ENCODE measurements at regions not wholly inside any gene's neighbourhood (a gene's known extent, or its start where the extent isn't known, plus 50 kb on each side); places are given as distances from the start of the nearest gene placed in this dataset.

DNA sequence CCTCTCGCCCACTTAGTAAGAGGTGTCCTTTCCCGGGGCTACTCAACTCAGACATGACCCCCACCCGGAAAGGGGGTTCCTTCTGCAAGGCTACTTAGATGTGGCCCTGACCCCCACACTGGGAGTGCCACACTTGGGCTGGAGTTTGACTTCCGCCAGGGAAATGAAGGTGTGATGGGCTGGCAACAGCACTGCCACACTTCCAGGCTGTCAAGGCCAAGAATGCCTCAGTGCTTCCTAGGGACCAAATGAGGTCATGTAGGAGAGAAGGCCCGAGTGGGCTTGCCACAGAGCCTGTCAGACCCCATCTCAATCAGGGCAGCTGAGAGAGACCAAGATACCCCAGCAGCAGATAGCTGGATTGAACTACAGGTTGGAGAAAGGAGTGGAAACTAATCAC is 55.5 kb downstream of the DRD1 start:
- CTCF ChIA-PET, result no interaction called here
- POLR2A ChIA-PET, result no interaction called here
- ATAC-seq, result no peak
- no peak overlapping the region for H3K4me3 Mint-ChIP-seq
- intact Hi-C loops (cut with DNase I, micrococcal nuclease), result no loop called here
- H3K27me3 Mint-ChIP-seq, result peaks cover 9% of the 10 kb centered on the region
- no peaks in the 10 kb centered on the region for H3K9me3 Mint-ChIP-seq (ENCODE audit: low read depth)
- no peaks in the 10 kb centered on the region for H3K36me3 Mint-ChIP-seq (ENCODE audit: low read depth)
- H3K27ac Mint-ChIP-seq, result no peak overlapping the region
- DNase-seq, result no peak
- H3K4me1 Mint-ChIP-seq, result no peaks in the 10 kb centered on the region

GRCh38 chr5:175387144-175387543 is 56.8 kb downstream of the DRD1 start:
- Mint-ChIP-seq H3K27me3 (peaks cover 11% of the 10 kb centered on the region), H3K27ac (no peak overlapping the region), H3K4me3 (no peak overlapping the region), H3K4me1 (no peaks in the 10 kb centered on the region), H3K9me3 (ENCODE audit: low read depth) (no peaks in the 10 kb centered on the region), H3K36me3 (ENCODE audit: low read depth) (no peaks in the 10 kb centered on the region)
- intact Hi-C loops (cut with DNase I, micrococcal nuclease), result no loop called here
- DNase-seq (no peak), ATAC-seq (no peak)
- ChIA-PET POLR2A (no interaction called here), CTCF (interaction anchor here (0.6 kb wide), 1 partner anchor 349 kb away, joined by 3 read pairs; no protein-coding TSS in a partner anchor)

DNA sequence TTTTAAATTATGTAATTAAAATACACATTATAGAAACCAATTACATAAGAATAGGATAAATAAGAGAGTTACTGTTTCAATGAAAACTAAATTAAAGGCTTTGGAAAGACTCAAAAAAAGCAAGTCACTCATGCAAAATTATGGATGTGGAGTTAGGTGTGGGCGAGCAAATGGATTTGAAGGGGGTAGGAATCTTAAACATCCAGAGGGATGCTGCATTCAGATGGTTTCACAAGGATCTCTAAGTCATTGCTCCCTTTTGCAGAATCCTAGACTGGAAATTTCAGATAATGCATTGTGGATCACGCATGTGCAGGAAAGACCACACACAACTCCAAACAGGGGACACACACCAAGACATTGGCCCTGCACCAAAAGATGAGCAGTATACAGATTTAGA is 57.5 kb downstream of the DRD1 start:
- ATAC-seq, result no peak
- H3K27me3 Mint-ChIP-seq, result peaks cover 11% of the 10 kb centered on the region
- intact Hi-C loops (cut with DNase I, micrococcal nuclease), result no loop called here
- no peak overlapping the region for H3K4me3 Mint-ChIP-seq
- no peak for DNase-seq
- ChIA-PET POLR2A (no interaction called here), CTCF (no interaction called here)
- no peaks in the 10 kb centered on the region for H3K36me3 Mint-ChIP-seq (ENCODE audit: low read depth)
- no peaks in the 10 kb centered on the region for H3K4me1 Mint-ChIP-seq
- H3K9me3 Mint-ChIP-seq (ENCODE audit: low read depth), result no peaks in the 10 kb centered on the region
- no peak overlapping the region for H3K27ac Mint-ChIP-seq

DNA sequence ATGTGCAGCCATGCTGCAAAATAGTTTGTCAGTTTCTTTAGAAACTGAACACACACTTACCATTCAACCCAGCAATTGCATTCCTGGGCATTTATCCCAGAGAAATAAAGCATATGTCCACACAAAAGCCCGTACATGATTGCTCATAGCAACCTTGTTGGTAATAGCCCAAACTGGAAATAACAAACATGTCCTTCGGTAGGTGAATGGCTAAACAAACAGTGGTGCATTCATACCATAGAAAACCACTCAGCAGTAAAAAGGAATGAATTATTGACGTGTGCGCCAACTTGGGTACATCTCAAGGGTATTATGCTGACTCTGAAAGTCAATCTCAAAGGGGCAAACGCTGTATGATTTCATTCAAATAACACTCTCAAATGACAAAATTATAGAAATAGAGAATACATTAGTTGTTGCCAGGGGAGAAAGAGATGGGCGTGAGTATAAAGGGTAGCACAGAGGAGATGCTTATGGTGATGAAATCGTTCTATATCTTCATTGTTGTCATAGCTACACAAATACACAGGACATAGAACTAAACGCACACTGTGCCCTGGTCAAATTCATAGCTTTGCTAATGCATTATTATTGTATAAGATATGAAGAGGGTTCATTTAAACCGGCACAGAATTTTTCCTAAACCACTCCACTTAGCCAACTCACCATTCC is 58.2 kb downstream of the DRD1 start:
- Mint-ChIP-seq H3K9me3 (ENCODE audit: low read depth) (no peaks in the 10 kb centered on the region), H3K36me3 (ENCODE audit: low read depth) (no peaks in the 10 kb centered on the region), H3K4me1 (no peaks in the 10 kb centered on the region), H3K27ac (no peak overlapping the region), H3K27me3 (peaks cover 15% of the 10 kb centered on the region), H3K4me3 (no peak overlapping the region)
- DNase-seq (no peak), ATAC-seq (no peak)
- ChIA-PET POLR2A (no interaction called here), CTCF (no interaction called here)
- intact Hi-C loops (cut with DNase I, micrococcal nuclease), result no loop called here

DNA sequence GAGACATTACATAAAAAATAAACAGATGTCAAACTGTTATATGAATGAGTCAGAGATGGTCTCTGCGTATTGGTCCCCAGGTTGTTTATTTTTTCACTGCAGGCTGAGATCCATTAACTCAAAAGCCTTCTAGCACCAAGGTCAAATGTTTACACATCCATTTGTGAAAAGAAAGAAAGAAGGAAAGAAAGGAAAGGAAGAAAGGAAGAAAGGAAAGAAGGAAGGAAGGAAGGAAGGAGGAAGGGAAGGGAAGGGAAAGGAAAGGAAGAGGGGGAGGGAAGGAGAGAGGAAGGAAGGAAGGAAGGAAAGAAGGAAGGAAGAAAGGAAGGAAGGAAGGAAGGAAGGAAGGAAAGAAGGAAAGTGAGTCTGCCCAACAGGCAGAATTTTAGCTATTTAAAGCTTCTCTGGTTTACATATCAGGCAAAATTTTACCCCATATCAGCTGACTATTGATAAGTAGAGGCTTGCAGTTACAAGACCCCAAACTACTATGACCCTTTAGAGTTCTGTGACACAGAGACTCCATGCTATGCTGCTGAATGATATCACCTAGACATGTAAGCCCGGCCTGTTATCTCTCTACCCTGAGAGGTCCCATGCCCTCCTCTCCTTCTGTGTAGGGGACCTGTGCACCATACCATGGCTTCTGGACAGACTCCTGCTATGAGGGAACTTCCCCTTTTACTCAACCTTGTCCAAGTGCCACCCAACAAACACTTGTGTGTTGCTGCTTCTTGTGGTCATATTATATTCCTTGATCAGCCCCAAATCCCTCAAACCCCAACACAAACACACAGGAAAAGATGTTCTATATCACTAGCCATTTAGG is 59.0 kb downstream of the DRD1 start:
- H3K27ac Mint-ChIP-seq, result no peak overlapping the region
- ChIA-PET CTCF (no interaction called here), POLR2A (no interaction called here)
- peaks cover 15% of the 10 kb centered on the region for H3K27me3 Mint-ChIP-seq
- no peaks in the 10 kb centered on the region for H3K4me1 Mint-ChIP-seq
- no peak for DNase-seq
- H3K4me3 Mint-ChIP-seq, result no peak overlapping the region
- ATAC-seq, result no peak
- no peaks in the 10 kb centered on the region for H3K36me3 Mint-ChIP-seq (ENCODE audit: low read depth)
- H3K9me3 Mint-ChIP-seq (ENCODE audit: low read depth), result no peaks in the 10 kb centered on the region
- intact Hi-C loops (cut with DNase I, micrococcal nuclease), result no loop called here

GRCh38 chr5:175383350-175383749 is 60.6 kb downstream of the DRD1 start:
- CTCF ChIA-PET, result no interaction called here
- no peaks in the 10 kb centered on the region for H3K36me3 Mint-ChIP-seq (ENCODE audit: low read depth)
- H3K9me3 Mint-ChIP-seq (ENCODE audit: low read depth), result peaks cover 3% of the 10 kb centered on the region
- ATAC-seq, result no peak
- intact Hi-C loops (cut with DNase I, micrococcal nuclease), result no loop called here
- DNase-seq, result no peak
- H3K4me1 Mint-ChIP-seq, result no peaks in the 10 kb centered on the region
- H3K4me3 Mint-ChIP-seq, result no peak overlapping the region
- POLR2A ChIA-PET, result no interaction called here
- peaks cover 22% of the 10 kb centered on the region for H3K27me3 Mint-ChIP-seq
- no peak overlapping the region for H3K27ac Mint-ChIP-seq

GRCh38 chr5:175382171-175382570 is 61.8 kb downstream of the DRD1 start:
- ATAC-seq (no peak), DNase-seq (no peak)
- Mint-ChIP-seq H3K4me3 (no peak overlapping the region), H3K27me3 (peaks cover 24% of the 10 kb centered on the region), H3K36me3 (ENCODE audit: low read depth) (no peaks in the 10 kb centered on the region), H3K27ac (no peak overlapping the region), H3K9me3 (ENCODE audit: low read depth) (peaks cover 3% of the 10 kb centered on the region), H3K4me1 (no peaks in the 10 kb centered on the region)
- ChIA-PET CTCF (interaction anchor here (0.8 kb wide), 1 partner anchor 14 kb away, joined by 4 read pairs; no protein-coding TSS in a partner anchor), POLR2A (no interaction called here)
- intact Hi-C loops (cut with DNase I, micrococcal nuclease), result no loop called here

- peaks cover 25% of the 10 kb centered on the region for H3K27me3 Mint-ChIP-seq
- no peaks in the 10 kb centered on the region for H3K36me3 Mint-ChIP-seq (ENCODE audit: low read depth)
- H3K4me1 Mint-ChIP-seq, result no peaks in the 10 kb centered on the region
- peaks cover 3% of the 10 kb centered on the region for H3K9me3 Mint-ChIP-seq (ENCODE audit: low read depth)
- H3K27ac Mint-ChIP-seq, result no peak overlapping the region
- intact Hi-C loops (cut with DNase I, micrococcal nuclease), result no loop called here
- DNase-seq (no peak), ATAC-seq (no peak)
- POLR2A ChIA-PET, result interaction anchor here (0.7 kb wide), 1 partner anchor 15 kb away, joined by 4 read pairs; no protein-coding TSS in a partner anchor
- H3K4me3 Mint-ChIP-seq, result no peak overlapping the region
- CTCF ChIA-PET, result interaction anchor here (0.7 to 1.2 kb wide), 2 partner anchors 84 to 430 kb away, joined by 3 to 4 read pairs; no protein-coding TSS in a partner anchor
These were observed 62.9 kb downstream of the DRD1 start for GRCh38 chr5:175381130-175381529.

DNA sequence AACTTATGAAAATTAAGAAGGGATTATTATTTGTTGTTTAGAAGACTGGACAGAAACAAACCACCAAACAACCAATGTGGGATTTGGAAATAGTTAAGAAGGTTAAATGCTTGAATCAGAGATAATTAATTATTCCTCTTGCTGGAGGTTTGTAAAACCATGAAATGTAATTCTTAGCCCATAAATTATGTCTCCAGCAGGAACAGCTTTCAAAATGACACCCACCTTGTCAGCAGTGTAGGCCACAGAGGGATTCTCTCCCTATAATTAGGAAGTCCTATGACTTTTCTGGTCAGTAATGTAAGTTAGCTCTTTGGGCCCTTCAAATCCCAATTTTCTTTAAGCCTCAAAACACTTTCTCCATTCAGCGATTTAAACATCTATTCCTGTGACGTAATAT is 63.3 kb downstream of the DRD1 start:
- DNase-seq (no peak), ATAC-seq (no peak)
- peaks cover 24% of the 10 kb centered on the region for H3K27me3 Mint-ChIP-seq
- ChIA-PET CTCF (interaction anchor here (0.7 to 1.2 kb wide), 2 partner anchors 84 to 429 kb away, joined by 3 to 4 read pairs; no protein-coding TSS in a partner anchor), POLR2A (interaction anchor here (0.7 kb wide), 1 partner anchor 16 kb away, joined by 4 read pairs; no protein-coding TSS in a partner anchor)
- no peak overlapping the region for H3K4me3 Mint-ChIP-seq
- no peaks in the 10 kb centered on the region for H3K36me3 Mint-ChIP-seq (ENCODE audit: low read depth)
- intact Hi-C loops (cut with DNase I, micrococcal nuclease), result no loop called here
- no peak overlapping the region for H3K27ac Mint-ChIP-seq
- H3K9me3 Mint-ChIP-seq (ENCODE audit: low read depth), result peaks cover 3% of the 10 kb centered on the region
- H3K4me1 Mint-ChIP-seq, result no peaks in the 10 kb centered on the region

GRCh38 chr5:175379867-175380266 is 64.1 kb downstream of the DRD1 start:
- DNase-seq (no peak), ATAC-seq (no peak)
- Mint-ChIP-seq H3K36me3 (ENCODE audit: low read depth) (no peaks in the 10 kb centered on the region), H3K4me3 (no peak overlapping the region), H3K27me3 (peaks cover 28% of the 10 kb centered on the region), H3K4me1 (no peaks in the 10 kb centered on the region), H3K27ac (no peak overlapping the region), H3K9me3 (ENCODE audit: low read depth) (peaks cover 3% of the 10 kb centered on the region)
- ChIA-PET POLR2A (no interaction called here), CTCF (interaction anchor here (0.7 kb wide), 1 partner anchor 11 kb away, joined by 3 read pairs; no protein-coding TSS in a partner anchor)
- intact Hi-C loops (cut with DNase I, micrococcal nuclease), result no loop called here

DNA sequence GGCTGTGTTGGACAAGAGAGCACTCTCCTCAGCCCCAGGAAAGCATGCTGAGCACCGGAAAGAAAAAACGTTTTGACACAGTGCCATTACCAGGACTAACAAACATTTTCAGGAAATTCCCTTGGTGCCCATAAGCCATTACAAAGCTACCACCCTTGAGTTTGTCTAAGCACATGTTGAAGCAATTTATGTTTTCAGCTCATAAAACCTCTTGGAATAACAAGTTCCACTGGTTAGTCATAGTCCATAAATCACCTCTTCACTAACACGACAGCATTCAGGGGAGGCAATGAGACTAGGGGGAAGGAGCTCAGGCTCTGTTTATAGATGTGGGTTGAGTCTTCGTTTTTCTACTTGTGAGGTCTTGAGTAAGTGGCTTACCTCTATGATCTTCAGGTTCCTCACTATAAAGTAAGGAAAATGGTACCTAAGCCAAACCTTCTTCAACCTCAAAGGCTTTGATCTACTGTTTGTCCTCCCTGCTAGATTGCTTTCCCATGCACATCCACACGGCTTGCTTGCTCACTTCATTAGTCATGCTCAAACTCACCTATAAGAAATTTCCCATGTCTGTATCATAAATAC is 65.4 kb downstream of the DRD1 start:
- H3K4me1 Mint-ChIP-seq, result no peaks in the 10 kb centered on the region
- no peaks in the 10 kb centered on the region for H3K36me3 Mint-ChIP-seq (ENCODE audit: low read depth)
- ChIA-PET POLR2A (no interaction called here), CTCF (interaction anchor here (0.5 to 0.7 kb wide), 3 partner anchors 26 to 398 kb away, joined by 3 read pairs; no protein-coding TSS in a partner anchor)
- no peak overlapping the region for H3K27ac Mint-ChIP-seq
- H3K9me3 Mint-ChIP-seq (ENCODE audit: low read depth), result peaks cover 3% of the 10 kb centered on the region
- intact Hi-C loops (cut with DNase I, micrococcal nuclease), result no loop called here
- DNase-seq (no peak), ATAC-seq (no peak)
- H3K27me3 Mint-ChIP-seq, result peaks cover 32% of the 10 kb centered on the region
- no peak overlapping the region for H3K4me3 Mint-ChIP-seq
